ENCODE measurements at regions not wholly inside any gene's neighbourhood (a gene's known extent, or its start where the extent isn't known, plus 50 kb on each side); places are given as distances from the start of the nearest gene placed in this dataset.

DNA sequence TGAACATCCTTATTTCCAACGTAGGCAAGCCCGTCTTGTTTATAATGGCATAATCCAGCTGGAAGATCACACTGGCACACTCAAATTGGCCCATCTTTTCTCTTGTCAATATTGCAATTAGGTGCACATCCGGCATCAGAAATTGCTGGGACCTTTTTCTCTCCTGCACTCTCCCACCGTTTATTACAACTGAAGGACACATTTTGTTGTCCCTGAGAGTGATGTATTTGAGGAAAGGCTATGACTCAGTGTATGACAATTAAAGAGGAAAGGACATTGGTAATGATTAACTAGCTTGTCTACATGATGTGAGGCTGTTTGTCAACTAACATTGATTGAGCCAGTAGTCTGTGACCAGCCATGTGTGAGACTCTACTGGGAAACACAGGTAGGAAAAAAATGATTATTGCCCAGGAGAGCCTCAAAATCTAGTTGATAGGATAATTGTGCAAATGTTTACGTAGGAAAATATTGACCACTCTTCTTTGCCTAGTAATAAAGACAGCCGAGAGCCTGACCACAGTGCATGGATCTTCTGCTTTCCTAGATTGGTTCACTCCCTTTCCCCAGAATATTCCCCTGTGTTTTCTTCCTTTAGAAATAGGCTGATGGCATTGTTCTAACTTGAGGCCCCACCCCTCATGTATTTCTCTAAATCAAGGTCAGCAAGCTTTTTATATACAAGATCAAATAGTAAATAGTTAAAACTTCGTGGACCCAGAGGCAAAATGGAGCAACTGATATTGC, 230.0 kb upstream of the BTBD3 start (continued):
- TF ChIP-seq, protein P1, sequence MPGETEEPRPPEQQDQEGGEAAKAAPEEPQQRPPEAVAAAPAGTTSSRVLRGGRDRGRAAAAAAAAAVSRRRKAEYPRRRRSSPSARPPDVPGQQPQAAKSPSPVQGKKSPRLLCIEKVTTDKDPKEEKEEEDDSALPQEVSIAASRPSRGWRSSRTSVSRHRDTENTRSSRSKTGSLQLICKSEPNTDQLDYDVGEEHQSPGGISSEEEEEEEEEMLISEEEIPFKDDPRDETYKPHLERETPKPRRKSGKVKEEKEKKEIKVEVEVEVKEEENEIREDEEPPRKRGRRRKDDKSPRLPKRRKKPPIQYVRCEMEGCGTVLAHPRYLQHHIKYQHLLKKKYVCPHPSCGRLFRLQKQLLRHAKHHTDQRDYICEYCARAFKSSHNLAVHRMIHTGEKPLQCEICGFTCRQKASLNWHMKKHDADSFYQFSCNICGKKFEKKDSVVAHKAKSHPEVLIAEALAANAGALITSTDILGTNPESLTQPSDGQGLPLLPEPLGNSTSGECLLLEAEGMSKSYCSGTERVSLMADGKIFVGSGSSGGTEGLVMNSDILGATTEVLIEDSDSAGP (CRISPR knock-in tag; IDR thresholded peaks at IDR 0.05; ENCODE audit: borderline replicate concordance), result no peak
- TF ChIP-seq YEATS4 (CRISPR knock-in tag; IDR thresholded peaks at IDR 0.05; ENCODE audit: borderline replicate concordance) (no peak), ZMAT3 (CRISPR knock-in tag; conservative IDR thresholded peaks at IDR 0.05) (no peak; the same call in 1 of the 2 replicates), SMARCE1 (IDR thresholded peaks at IDR 0.05; ENCODE audit: borderline replicate concordance) (no peak), ZNF430 (CRISPR knock-in tag; IDR thresholded peaks at IDR 0.05) (no peak), ZNF333 (CRISPR knock-in tag; IDR thresholded peaks at IDR 0.05; ENCODE audit: borderline replicate concordance) (no peak), ZNF589 (CRISPR knock-in tag; conservative IDR thresholded peaks at IDR 0.05) (peak; percentile 55; the same call in 1 of the 2 replicates), TBX2 (CRISPR knock-in tag; IDR thresholded peaks at IDR 0.05; ENCODE audit: borderline replicate concordance) (peak; percentile 41; the same call in 1 of the 2 replicates), FOXO1 (CRISPR knock-in tag; IDR thresholded peaks at IDR 0.05) (peak; percentile 35; the same call in 1 of the 2 replicates)
- TF ChIP-seq, protein P2, sequence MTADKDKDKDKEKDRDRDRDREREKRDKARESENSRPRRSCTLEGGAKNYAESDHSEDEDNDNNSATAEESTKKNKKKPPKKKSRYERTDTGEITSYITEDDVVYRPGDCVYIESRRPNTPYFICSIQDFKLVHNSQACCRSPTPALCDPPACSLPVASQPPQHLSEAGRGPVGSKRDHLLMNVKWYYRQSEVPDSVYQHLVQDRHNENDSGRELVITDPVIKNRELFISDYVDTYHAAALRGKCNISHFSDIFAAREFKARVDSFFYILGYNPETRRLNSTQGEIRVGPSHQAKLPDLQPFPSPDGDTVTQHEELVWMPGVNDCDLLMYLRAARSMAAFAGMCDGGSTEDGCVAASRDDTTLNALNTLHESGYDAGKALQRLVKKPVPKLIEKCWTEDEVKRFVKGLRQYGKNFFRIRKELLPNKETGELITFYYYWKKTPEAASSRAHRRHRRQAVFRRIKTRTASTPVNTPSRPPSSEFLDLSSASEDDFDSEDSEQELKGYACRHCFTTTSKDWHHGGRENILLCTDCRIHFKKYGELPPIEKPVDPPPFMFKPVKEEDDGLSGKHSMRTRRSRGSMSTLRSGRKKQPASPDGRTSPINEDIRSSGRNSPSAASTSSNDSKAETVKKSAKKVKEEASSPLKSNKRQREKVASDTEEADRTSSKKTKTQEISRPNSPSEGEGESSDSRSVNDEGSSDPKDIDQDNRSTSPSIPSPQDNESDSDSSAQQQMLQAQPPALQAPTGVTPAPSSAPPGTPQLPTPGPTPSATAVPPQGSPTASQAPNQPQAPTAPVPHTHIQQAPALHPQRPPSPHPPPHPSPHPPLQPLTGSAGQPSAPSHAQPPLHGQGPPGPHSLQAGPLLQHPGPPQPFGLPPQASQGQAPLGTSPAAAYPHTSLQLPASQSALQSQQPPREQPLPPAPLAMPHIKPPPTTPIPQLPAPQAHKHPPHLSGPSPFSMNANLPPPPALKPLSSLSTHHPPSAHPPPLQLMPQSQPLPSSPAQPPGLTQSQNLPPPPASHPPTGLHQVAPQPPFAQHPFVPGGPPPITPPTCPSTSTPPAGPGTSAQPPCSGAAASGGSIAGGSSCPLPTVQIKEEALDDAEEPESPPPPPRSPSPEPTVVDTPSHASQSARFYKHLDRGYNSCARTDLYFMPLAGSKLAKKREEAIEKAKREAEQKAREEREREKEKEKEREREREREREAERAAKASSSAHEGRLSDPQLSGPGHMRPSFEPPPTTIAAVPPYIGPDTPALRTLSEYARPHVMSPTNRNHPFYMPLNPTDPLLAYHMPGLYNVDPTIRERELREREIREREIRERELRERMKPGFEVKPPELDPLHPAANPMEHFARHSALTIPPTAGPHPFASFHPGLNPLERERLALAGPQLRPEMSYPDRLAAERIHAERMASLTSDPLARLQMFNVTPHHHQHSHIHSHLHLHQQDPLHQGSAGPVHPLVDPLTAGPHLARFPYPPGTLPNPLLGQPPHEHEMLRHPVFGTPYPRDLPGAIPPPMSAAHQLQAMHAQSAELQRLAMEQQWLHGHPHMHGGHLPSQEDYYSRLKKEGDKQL (CRISPR knock-in tag; IDR thresholded peaks at IDR 0.05; ENCODE audit: low read depth), result peak; percentile 61; the same call in 1 of the 2 replicates
- TF ChIP-seq, protein P3, sequence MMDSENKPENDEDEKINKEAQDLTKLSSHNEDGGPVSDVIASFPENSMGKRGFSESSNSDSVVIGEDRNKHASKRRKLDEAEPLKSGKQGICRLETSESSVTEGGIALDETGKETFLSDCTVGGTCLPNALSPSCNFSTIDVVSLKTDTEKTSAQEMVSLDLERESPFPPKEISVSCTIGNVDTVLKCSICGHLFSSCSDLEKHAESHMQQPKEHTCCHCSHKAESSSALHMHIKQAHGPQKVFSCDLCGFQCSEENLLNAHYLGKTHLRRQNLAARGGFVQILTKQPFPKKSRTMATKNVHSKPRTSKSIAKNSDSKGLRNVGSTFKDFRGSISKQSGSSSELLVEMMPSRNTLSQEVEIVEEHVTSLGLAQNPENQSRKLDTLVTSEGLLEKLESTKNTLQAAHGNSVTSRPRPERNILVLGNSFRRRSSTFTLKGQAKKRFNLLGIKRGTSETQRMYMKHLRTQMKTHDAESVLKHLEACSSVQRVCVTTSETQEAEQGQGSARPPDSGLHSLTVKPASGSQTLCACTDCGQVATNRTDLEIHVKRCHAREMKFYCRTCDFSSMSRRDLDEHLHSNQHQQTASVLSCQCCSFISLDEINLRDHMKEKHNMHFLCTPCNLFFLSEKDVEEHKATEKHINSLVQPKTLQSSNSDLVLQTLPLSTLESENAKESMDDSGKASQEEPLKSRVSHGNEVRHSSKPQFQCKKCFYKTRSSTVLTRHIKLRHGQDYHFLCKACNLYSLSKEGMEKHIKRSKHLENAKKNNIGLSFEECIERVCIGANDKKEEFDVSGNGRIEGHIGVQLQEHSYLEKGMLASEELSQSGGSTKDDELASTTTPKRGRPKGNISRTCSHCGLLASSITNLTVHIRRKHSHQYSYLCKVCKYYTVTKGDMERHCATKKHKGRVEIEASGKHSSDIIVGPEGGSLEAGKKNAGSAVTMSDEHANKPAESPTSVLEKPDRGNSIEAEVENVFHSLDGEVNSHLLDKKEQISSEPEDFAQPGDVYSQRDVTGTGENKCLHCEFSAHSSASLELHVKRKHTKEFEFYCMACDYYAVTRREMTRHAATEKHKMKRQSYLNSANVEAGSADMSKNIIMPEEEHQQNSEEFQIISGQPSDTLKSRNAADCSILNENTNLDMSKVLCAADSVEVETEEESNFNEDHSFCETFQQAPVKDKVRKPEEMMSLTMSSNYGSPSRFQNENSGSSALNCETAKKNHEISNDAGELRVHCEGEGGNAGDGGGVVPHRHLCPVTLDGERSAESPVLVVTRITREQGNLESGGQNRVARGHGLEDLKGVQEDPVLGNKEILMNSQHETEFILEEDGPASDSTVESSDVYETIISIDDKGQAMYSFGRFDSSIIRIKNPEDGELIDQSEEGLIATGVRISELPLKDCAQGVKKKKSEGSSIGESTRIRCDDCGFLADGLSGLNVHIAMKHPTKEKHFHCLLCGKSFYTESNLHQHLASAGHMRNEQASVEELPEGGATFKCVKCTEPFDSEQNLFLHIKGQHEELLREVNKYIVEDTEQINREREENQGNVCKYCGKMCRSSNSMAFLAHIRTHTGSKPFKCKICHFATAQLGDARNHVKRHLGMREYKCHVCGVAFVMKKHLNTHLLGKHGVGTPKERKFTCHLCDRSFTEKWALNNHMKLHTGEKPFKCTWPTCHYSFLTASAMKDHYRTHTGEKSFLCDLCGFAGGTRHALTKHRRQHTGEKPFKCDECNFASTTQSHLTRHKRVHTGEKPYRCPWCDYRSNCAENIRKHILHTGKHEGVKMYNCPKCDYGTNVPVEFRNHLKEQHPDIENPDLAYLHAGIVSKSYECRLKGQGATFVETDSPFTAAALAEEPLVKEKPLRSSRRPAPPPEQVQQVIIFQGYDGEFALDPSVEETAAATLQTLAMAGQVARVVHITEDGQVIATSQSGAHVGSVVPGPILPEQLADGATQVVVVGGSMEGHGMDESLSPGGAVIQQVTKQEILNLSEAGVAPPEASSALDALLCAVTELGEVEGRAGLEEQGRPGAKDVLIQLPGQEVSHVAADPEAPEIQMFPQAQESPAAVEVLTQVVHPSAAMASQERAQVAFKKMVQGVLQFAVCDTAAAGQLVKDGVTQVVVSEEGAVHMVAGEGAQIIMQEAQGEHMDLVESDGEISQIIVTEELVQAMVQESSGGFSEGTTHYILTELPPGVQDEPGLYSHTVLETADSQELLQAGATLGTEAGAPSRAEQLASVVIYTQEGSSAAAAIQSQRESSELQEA (CRISPR knock-in tag; IDR thresholded peaks at IDR 0.05; ENCODE audit: not compliant biosample characterization), result no peak
